ENCODE measurements at regions not wholly inside any gene's neighbourhood (a gene's known extent, or its start where the extent isn't known, plus 50 kb on each side); places are given as distances from the start of the nearest gene placed in this dataset.

DNA sequence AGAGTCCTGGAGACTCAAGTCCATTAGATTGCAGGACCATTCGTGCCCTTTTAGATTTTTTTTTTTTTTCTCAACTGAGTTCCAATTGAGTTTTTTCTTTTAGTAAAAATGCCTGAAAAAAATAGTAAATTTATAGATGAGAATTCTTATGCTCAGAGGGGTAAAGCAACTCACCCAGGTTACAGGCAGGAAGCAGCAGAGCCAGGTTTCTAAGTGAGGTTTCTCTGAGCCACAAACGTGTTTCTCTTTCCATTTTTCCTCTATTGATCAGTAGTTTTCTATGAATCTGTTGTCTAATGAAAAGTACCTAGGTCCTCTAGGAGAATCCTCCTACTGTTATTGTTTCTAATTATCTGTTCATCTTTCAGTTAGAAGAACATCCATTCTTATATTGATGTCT is 66.4 kb upstream of the C12orf71 start:
- no peaks in the 10 kb centered on the region for H3K9me3 ChIP-seq
- no peak overlapping the region for H3K4me3 ChIP-seq (ENCODE audit: low read depth, low read length)
- H3K4me1 Mint-ChIP-seq (ENCODE audit: low read depth, unreplicated experiment) = no peaks in the 10 kb centered on the region
- no peaks in the 10 kb centered on the region for H3K36me3 Mint-ChIP-seq (ENCODE audit: insufficient read depth, unreplicated experiment)
- no peaks in the 10 kb centered on the region for H3K4me1 ChIP-seq
- intact Hi-C loops (cut with micrococcal nuclease; ENCODE audit: unreplicated experiment) = no loop called here
- no peaks in the 10 kb centered on the region for H3K36me3 ChIP-seq (ENCODE audit: control insufficient read depth, insufficient read depth, low read length)
- no peak for TF ChIP-seq CTCF (IDR thresholded peaks at IDR 0.05; ENCODE audit: insufficient read depth in 1 of 2, low read depth in 1 of 2, low read length in 1 of 2, severe bottlenecking in 1 of 2, unreplicated experiment in 1 of 2)
- BruUV-seq (replicated peaks) = no TSS peak
- POLR2A ChIA-PET = no interaction called here
- H3K4me3 Mint-ChIP-seq (ENCODE audit: unreplicated experiment) = no peak overlapping the region
- H3K9me3 Mint-ChIP-seq (ENCODE audit: unreplicated experiment) = no peaks in the 10 kb centered on the region
- no peak for DNase-seq
- H3K27me3 ChIP-seq (replicated peaks; ENCODE audit: control insufficient read depth, insufficient read depth, low read length) = no peaks in the 10 kb centered on the region; the same call in 1 of the 2 replicates
- peaks cover 5% of the 10 kb centered on the region for H3K27me3 Mint-ChIP-seq (ENCODE audit: insufficient read depth, unreplicated experiment)
- H3K27ac Mint-ChIP-seq (ENCODE audit: unreplicated experiment) = no peak overlapping the region
- CTCF ChIA-PET = no interaction called here

GRCh38 chr12:27151479-27151878 is 69.1 kb upstream of the C12orf71 start:
- no TSS peak for BruUV-seq (replicated peaks)
- no peaks in the 10 kb centered on the region for H3K36me3 ChIP-seq (ENCODE audit: control insufficient read depth, insufficient read depth, low read length)
- Mint-ChIP-seq H3K27me3 (ENCODE audit: insufficient read depth, unreplicated experiment) (peaks cover 12% of the 10 kb centered on the region), H3K4me3 (ENCODE audit: unreplicated experiment) (no peak overlapping the region), H3K4me1 (ENCODE audit: low read depth, unreplicated experiment) (no peaks in the 10 kb centered on the region), H3K36me3 (ENCODE audit: insufficient read depth, unreplicated experiment) (no peaks in the 10 kb centered on the region), H3K9me3 (ENCODE audit: unreplicated experiment) (no peaks in the 10 kb centered on the region), H3K27ac (ENCODE audit: unreplicated experiment) (no peak overlapping the region)
- H3K9me3 ChIP-seq = no peaks in the 10 kb centered on the region
- no peaks in the 10 kb centered on the region; the same call in 1 of the 2 replicates for H3K27me3 ChIP-seq (replicated peaks; ENCODE audit: control insufficient read depth, insufficient read depth, low read length)
- DNase-seq = no peak
- ChIA-PET POLR2A (no interaction called here), CTCF (interaction anchor here (0.9 kb wide), 1 partner anchor 155 kb away, joined by 6 read pairs; no protein-coding TSS in a partner anchor)
- intact Hi-C loops (cut with micrococcal nuclease; ENCODE audit: unreplicated experiment) = no loop called here
- no peaks in the 10 kb centered on the region for H3K4me1 ChIP-seq
- TF ChIP-seq CTCF (IDR thresholded peaks at IDR 0.05; ENCODE audit: insufficient read depth in 1 of 2, low read depth in 1 of 2, low read length in 1 of 2, severe bottlenecking in 1 of 2, unreplicated experiment in 1 of 2) = no peak
- no peak overlapping the region for H3K4me3 ChIP-seq (ENCODE audit: low read depth, low read length)

DNA sequence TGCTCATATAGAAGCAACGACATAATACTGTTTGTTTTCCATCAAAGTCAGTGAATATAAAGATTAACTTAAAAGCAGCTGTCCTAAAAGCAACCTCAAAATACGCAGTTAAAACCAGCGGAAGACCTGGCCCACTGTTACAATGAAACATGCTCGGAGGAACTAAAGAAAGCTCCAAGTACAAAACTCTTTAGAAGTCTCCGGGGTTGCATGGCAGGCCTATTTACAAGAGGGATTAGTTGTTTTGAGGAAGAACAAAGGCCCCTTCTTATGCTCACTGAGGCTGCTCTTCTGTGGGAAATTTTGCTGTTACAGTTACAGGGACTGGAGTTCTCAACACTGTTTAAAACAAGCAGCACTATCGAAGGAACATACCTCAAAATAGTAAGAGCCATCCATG is 75.9 kb upstream of the C12orf71 start:
- no peak overlapping the region for H3K27ac Mint-ChIP-seq (ENCODE audit: unreplicated experiment)
- BruUV-seq (replicated peaks) = no TSS peak
- H3K36me3 ChIP-seq (ENCODE audit: control insufficient read depth, insufficient read depth, low read length) = no peaks in the 10 kb centered on the region
- TF ChIP-seq CTCF (IDR thresholded peaks at IDR 0.05; ENCODE audit: insufficient read depth in 1 of 2, low read depth in 1 of 2, low read length in 1 of 2, severe bottlenecking in 1 of 2, unreplicated experiment in 1 of 2) = no peak
- no peaks in the 10 kb centered on the region for H3K9me3 ChIP-seq
- H3K36me3 Mint-ChIP-seq (ENCODE audit: insufficient read depth, unreplicated experiment) = no peaks in the 10 kb centered on the region
- no peaks in the 10 kb centered on the region for H3K4me1 ChIP-seq
- POLR2A ChIA-PET = no interaction called here
- H3K27me3 ChIP-seq (replicated peaks; ENCODE audit: control insufficient read depth, insufficient read depth, low read length) = no peaks in the 10 kb centered on the region; the same call in 1 of the 2 replicates
- H3K9me3 Mint-ChIP-seq (ENCODE audit: unreplicated experiment) = no peaks in the 10 kb centered on the region
- CTCF ChIA-PET = no interaction called here
- DNase-seq = no peak
- peaks cover 7% of the 10 kb centered on the region for H3K27me3 Mint-ChIP-seq (ENCODE audit: insufficient read depth, unreplicated experiment)
- H3K4me1 Mint-ChIP-seq (ENCODE audit: low read depth, unreplicated experiment) = no peaks in the 10 kb centered on the region
- no peak overlapping the region for H3K4me3 ChIP-seq (ENCODE audit: low read depth, low read length)
- intact Hi-C loops (cut with micrococcal nuclease; ENCODE audit: unreplicated experiment) = no loop called here
- no peak overlapping the region for H3K4me3 Mint-ChIP-seq (ENCODE audit: unreplicated experiment)

Data from Caco-2 (cell line).